SK-N-MC (cell line): ENCODE measurements at regions not wholly inside any gene's neighbourhood (a gene's known extent, or its start where the extent isn't known, plus 50 kb on each side); places are given as distances from the start of the nearest gene placed in this dataset.

Source experiments
- EZH2 ChIP-seq: fragments of 200-600 bp; sonication (generic); IDR thresholded peaks from one replicate; pipeline ENCODE4 v1.6.1; 2017; ENCODE audit warnings: antibody characterized with exemption
- FOXP2 ChIP-seq: optimal IDR thresholded peaks from 2 replicates; pipeline ENCODE3; 2011; ENCODE audit warnings: mild to moderate bottlenecking, moderate library complexity; ENCODE audit not compliant: insufficient read depth; ENCODE audit errors: extremely low read length, control extremely low read depth
- POLR2AphosphoS5 ChIP-seq: IDR thresholded peaks from 2 replicates; pipeline ENCODE4 v1.6.1; 2012; ENCODE audit warnings: mild to moderate bottlenecking, low read depth, low read length, borderline replicate concordance

DNA sequence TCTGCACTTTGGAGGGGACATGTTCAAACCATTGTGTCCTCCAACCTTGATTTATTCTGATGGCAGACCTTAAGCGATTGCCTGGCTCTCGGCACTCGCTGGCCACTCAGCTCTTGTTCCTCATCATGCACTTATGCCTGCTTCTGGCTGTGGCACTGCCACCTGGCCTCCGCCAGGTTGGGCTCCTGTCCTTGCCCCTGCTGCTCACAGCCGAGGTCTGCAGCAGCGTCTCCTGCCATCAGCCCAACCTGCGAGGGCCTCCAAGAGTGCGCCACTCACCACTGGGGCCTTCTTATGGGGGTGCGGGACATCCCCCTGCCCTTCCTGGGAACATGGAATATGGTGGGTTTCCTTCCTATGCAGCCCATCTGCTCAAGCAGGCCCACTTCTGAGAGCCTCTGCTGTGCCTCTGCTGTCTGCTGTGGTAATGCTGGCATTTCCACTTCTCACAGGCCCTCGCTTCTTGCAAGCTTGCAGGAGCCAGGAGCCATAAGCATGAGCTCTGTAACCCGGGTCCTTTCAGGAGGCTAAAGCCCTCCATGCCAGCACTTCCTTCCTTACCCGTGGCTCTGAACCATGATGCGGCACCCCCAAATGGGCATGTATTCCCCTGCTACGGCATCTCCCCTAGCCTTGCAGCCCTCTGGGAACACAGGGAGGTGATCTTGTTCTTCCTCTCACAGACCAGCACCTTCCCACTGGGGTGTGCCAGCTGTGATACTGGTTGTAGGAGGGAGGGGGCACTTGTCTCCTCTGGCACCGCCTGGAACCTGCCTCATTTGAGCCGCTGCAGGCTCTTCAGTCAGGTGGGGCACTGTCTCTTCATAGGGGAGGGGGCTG lies 58.6 kb upstream of the HS6ST1 start:
- TF ChIP-seq EZH2 (no peak), POLR2AphosphoS5 (no peak), FOXP2 (no peak)
